ENCODE measurements at regions not wholly inside any gene's neighbourhood (a gene's known extent, or its start where the extent isn't known, plus 50 kb on each side); places are given as distances from the start of the nearest gene placed in this dataset.

GRCh38 chr1:199163670-199164069 lies 524.8 kb downstream of the PTPRC start:
- Histone ChIP-seq H3K36me3 (ENCODE audit: insufficient read depth, low read length) (no peaks in the 10 kb centered on the region), H3K4me2 (ENCODE audit: low read length) (no peak overlapping the region), H3K9me3 (ENCODE audit: low read length) (no peaks in the 10 kb centered on the region), H3K4me3 (ENCODE audit: low read length) (no peak overlapping the region), H3K27ac (ENCODE audit: low read length) (no peak overlapping the region), H3K79me2 (replicated peaks; ENCODE audit: insufficient read depth, low read length) (no peaks in the 10 kb centered on the region), H3K27me3 (ENCODE audit: insufficient read depth, low read depth, low read length) (no peaks in the 10 kb centered on the region), H3K9me2 (ENCODE audit: insufficient read depth, low read length) (no peaks in the 10 kb centered on the region), H3K9ac (ENCODE audit: low read length) (no peak overlapping the region), H3F3A (ENCODE audit: insufficient read depth, low read length, poor library complexity, severe bottlenecking) (no peaks in the 10 kb centered on the region), H2AFZ (ENCODE audit: low read depth, low read length) (no peak overlapping the region), H4K20me1 (ENCODE audit: insufficient read depth) (no peaks in the 10 kb centered on the region)
- TF ChIP-seq RAD21 (conservative IDR thresholded peaks at IDR 0.05) (no peak), EP300 (conservative IDR thresholded peaks at IDR 0.05; ENCODE audit: poor library complexity, severe bottlenecking) (no peak), EZH2 (IDR thresholded peaks at IDR 0.05; ENCODE audit: borderline replicate concordance, insufficient read depth, low read length, poor library complexity, severe bottlenecking) (no peak), TAF1 (IDR thresholded peaks at IDR 0.05; ENCODE audit: low read depth) (no peak), POLR2AphosphoS5 (IDR thresholded peaks at IDR 0.05) (no peak), REST (IDR thresholded peaks at IDR 0.05; ENCODE audit: borderline replicate concordance) (no peak), CTCF (IDR thresholded peaks at IDR 0.05; ENCODE audit: poor library complexity, severe bottlenecking) (no peak), MXI1 (conservative IDR thresholded peaks at IDR 0.05; ENCODE audit: poor library complexity, severe bottlenecking) (no peak), SMC3 (conservative IDR thresholded peaks at IDR 0.05; ENCODE audit: poor library complexity) (no peak)

- H3K9ac ChIP-seq (ENCODE audit: low read length): no peak overlapping the region
- H3K79me2 ChIP-seq (replicated peaks; ENCODE audit: insufficient read depth, low read length): no peaks in the 10 kb centered on the region
- H3F3A ChIP-seq (ENCODE audit: insufficient read depth, low read length, poor library complexity, severe bottlenecking): no peaks in the 10 kb centered on the region
- no peaks in the 10 kb centered on the region for H3K9me3 ChIP-seq (ENCODE audit: low read length)
- H3K9me2 ChIP-seq (ENCODE audit: insufficient read depth, low read length): no peaks in the 10 kb centered on the region
- no peak overlapping the region for H3K4me2 ChIP-seq (ENCODE audit: low read length)
- no peak overlapping the region for H2AFZ ChIP-seq (ENCODE audit: low read depth, low read length)
- H3K27me3 ChIP-seq (ENCODE audit: insufficient read depth, low read depth, low read length): no peaks in the 10 kb centered on the region
- TF ChIP-seq CTCF (IDR thresholded peaks at IDR 0.05; ENCODE audit: poor library complexity, severe bottlenecking): no peak
- no peak for TF ChIP-seq SMC3 (conservative IDR thresholded peaks at IDR 0.05; ENCODE audit: poor library complexity)
- TF ChIP-seq EP300 (conservative IDR thresholded peaks at IDR 0.05; ENCODE audit: poor library complexity, severe bottlenecking): no peak
- TF ChIP-seq REST (IDR thresholded peaks at IDR 0.05; ENCODE audit: borderline replicate concordance): no peak
- no peak for TF ChIP-seq EZH2 (IDR thresholded peaks at IDR 0.05; ENCODE audit: borderline replicate concordance, insufficient read depth, low read length, poor library complexity, severe bottlenecking)
- no peak for TF ChIP-seq POLR2AphosphoS5 (IDR thresholded peaks at IDR 0.05)
- TF ChIP-seq RAD21 (conservative IDR thresholded peaks at IDR 0.05): no peak
- no peak for TF ChIP-seq MXI1 (conservative IDR thresholded peaks at IDR 0.05; ENCODE audit: poor library complexity, severe bottlenecking)
- no peak for TF ChIP-seq TAF1 (IDR thresholded peaks at IDR 0.05; ENCODE audit: low read depth)
- no peaks in the 10 kb centered on the region for H4K20me1 ChIP-seq (ENCODE audit: insufficient read depth)
- no peak overlapping the region for H3K27ac ChIP-seq (ENCODE audit: low read length)
- H3K4me3 ChIP-seq (ENCODE audit: low read length): no peak overlapping the region
- H3K36me3 ChIP-seq (ENCODE audit: insufficient read depth, low read length): no peaks in the 10 kb centered on the region
Observed at GRCh38 chr1:199167460-199167859, 528.6 kb downstream of the PTPRC start.

Data from neural cell (in vitro differentiated cells).